ENCODE measurements at regions not wholly inside any gene's neighbourhood (a gene's known extent, or its start where the extent isn't known, plus 50 kb on each side); places are given as distances from the start of the nearest gene placed in this dataset.

DNA sequence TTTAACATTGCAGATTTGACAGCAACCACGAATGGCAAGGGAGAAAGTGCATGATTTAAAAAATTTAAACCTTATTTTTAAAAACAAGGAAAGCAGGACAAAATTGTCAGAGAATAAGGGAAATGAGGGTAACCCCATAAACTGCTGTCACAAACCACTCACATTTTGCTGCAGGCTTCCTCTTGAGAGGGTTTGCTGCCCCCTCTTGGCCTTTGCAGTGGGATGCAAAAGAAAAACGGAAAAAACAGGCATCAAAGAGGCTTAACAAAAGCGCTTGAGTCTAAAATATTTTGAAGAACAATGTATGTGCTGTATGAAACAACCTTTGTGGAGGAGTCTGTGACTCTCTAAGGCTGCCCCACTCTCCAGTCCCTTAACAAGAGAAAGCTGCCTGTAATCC, 91.6 kb downstream of the TMX3 start:
- ATAC-seq (peak; percentile 63), DNase-seq (ENCODE audit: low spot score) (no peak)
- intact Hi-C loops (cut with DNase I) = no loop called here

DNA sequence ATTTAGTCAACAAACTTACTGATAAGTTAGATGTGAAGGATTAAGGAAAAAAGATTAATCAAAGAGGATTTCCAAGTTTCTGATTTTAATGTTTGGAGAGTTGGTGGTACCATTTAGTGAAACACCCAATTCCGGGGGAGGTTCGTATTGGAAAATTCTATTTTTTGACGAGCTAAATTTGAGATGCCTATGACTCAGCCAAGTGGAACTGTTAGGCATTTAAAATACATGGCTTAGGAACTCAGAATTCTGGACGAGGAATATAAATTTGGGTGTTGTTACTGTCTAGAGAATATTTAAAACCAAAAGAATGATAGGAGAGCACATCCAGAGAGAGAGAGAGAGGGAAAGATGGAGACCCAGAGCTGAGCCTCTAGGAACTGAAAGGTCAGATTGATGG, 103.6 kb downstream of the TMX3 start:
- DNase-seq (ENCODE audit: low spot score) (no peak), ATAC-seq (no peak)
- intact Hi-C loops (cut with DNase I) = no loop called here

DNA sequence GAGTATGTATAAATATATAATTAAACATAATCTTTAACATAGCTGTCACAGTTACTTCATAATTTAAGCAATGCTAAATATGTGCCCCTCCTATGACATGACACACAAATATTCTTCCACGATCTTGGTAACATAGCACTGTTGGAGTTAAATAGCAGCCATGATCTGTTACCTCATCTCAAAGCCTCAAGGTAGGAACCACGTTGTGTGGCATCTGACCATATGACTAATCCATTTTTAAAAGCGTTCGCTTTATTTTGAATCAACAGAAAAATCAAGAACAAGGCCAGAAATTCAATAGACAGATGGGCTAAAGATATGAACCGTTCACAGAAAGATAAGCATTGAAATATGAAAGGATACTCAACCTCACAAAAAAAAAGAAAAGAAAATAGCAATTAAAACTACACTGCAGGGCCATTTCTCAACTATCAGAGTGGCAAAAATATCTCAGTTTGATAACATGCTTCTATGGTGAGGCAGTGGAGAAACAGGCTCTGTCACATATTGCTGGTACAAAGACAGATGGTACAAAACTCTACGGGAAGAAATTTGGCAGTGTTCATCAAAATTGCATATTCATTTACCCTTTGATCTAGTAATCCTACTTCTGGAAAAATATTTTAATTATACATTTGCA, 105.9 kb downstream of the TMX3 start:
- DNase-seq (ENCODE audit: low spot score) (no peak), ATAC-seq (no peak)
- intact Hi-C loops (cut with DNase I) = no loop called here

DNA sequence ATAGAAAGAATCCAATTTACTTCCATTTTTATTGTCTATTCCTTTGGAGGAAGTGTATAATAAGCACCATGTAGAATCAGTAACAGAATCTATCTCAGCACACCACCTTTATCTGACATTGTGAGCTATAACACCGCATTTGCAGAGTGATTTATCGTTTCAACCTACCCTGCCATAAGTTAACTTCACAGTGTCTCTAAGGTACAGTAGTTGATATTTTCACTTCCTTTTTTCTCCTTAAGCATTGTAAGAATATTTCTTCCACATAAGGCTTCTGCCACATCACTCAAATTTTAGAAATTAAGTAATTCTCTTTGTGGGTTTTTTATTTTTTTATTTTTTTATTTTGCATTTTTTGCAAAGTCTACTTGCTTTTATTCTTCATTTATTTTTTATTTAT, 107.1 kb downstream of the TMX3 start:
- no peak for ATAC-seq
- DNase-seq (ENCODE audit: low spot score) = no peak
- intact Hi-C loops (cut with DNase I) = no loop called here

DNA sequence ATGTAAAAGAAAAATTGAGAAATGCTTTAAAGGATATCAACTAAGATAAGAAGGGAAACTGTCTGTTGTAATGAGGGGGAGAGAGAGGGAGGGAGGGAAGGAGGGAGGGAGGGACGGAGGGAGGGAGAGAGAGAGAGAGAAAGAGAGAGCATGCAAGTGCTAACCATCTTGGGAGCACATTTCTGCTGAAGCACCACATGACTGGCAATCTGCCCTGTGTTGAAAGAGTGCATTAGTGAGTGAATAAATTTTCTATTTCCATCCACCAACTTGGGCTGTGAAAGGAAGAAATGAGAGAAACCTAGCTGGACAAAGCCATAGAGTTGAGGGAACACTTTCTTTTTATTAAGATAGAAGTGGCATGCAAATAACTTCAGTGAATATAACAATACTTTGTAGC, 110.7 kb downstream of the TMX3 start:
- DNase-seq (ENCODE audit: low spot score) (no peak), ATAC-seq (no peak)
- intact Hi-C loops (cut with DNase I) = no loop called here

DNA sequence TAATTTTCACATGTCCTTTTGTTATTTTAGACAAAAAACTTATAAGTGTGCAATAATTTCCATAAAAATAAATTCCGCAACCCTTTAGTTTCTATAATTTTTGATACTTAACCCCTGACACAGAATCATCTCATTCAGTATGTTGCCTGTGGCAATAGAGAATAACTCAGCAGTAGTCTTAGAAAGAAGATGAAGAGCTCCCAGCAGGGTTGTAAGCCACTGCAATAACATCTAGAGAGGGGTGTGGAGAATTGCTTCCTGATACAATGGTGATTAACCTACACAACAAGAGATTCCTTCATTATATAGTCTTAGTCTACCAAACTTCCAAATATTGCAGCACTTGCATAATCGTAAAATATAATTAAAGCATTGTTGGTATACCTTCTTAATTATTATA, 118.9 kb downstream of the TMX3 start:
- intact Hi-C loops (cut with DNase I) = no loop called here
- ATAC-seq = no peak

DNA sequence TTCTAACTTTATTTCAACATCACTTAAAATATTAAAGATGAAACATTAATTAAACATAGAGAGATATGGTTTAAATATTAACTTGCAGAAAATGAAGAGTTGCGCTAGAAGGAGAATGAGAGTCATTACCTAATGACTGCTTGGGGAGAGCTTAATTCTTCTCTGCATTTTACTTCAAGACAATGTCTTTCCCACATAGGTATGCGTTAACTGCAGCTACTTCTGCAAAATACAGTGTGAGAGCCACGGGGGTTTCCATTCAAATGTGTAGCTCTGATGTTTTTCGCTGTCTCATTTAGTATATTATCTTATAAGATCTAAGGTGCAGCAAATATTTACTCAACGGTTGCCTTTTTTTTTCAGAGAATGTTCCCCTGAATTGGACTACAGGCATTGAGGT, 126.7 kb downstream of the TMX3 start:
- no peak for DNase-seq (ENCODE audit: low spot score)
- intact Hi-C loops (cut with DNase I) = no loop called here
- no peak for ATAC-seq

More for the DNA sequence above, 118.9 kb downstream of the TMX3 start:
- no peak for DNase-seq (ENCODE audit: low spot score)

DNA sequence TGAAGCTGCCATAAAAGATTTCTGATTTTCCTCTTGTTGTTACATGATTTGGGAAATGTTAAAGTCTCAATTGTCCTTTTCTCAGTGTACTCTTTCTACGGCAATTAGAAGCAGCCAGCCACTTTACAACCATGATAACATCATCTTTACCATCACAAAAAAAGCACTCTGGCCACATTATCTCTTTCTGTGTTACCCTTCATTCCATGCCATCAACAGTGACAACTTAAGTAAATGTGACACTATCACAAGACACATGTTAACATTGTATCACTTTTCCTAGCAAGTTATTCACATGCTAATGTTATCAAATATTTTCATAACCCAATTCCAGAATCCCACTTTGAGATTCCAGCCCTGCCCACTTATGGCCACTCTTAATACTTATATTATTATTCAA, 131.2 kb downstream of the TMX3 start:
- no peak for DNase-seq (ENCODE audit: low spot score)
- no peak for ATAC-seq
- intact Hi-C loops (cut with DNase I) = no loop called here

DNA sequence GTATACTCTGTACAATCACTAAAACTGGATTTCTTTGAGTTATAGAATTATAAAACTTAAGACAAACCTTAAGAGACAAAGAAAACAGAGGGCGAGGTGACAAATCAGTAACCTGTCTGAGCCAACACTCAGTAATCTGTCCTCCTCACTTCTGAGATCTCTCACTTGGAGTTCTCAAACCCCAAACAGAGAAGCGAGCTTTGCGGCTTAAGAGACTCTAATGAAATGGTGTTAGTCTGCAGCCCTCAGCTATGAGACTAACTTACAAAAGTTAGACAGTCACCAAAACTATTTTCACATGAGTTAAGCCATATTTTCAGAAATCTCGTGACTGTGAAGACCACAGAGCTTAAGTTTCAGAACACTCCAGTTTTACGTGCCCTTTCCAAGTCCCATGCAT, 140.6 kb downstream of the TMX3 start:
- ATAC-seq (no peak), DNase-seq (ENCODE audit: low spot score) (no peak)
- intact Hi-C loops (cut with DNase I) = no loop called here

DNA sequence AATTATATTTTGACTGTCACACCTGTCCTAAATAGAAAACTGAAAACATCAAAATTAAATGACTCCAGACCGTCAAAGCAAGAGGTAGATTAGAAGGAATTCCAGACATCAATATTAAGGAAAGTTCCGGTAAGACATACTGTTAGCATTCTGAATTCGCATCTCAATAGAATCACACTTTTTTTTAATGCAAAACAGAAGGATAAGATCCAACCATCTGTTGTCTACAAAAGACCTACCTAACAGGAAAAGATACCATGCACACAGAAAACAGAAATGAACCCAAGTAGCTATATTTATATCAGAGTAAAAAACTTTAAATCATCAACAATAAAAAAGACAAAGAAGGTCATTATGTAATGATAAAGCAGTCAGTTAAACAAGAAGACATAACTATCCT, 145.0 kb downstream of the TMX3 start:
- DNase-seq (ENCODE audit: low spot score) = no peak

DNA sequence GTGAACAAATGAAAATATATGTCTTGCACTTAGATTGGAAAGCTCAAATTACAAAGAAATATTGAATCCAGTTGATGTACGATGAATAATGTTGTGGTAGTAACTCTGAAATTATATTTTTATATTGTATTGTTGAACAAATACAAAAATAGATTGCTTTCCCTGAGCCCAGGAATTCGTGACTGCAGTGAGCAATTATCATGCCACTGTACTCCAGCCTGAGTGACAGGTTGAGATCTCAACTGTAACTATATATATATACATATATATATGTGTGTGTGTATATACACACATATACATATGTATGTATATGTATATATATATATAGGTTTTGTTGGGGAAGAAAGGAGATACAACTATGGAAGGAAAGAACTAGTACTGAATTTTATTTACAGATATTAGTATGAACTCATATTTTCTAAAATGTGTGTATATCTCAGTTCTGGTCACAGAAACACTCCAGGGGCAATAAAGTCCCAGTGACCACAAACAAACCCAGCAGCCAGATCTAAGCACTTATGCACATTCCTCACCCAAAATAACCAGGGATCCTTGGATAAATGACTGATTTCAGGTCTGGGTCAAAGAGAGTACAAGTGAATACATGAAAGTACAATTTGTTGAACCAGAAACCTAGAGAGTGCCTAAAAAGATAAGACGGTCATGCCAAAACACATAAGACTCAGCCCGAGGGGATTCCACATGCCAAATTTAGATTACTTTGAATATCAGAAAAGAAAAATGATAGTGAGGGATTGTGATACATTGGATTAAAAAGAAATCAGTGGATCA, 146.3 kb downstream of the TMX3 start:
- DNase-seq (ENCODE audit: low spot score) = no peak
- intact Hi-C loops (cut with DNase I) = no loop called here
- no peak for ATAC-seq

More for the DNA sequence above, 145.0 kb downstream of the TMX3 start:
- ATAC-seq = no peak
- intact Hi-C loops (cut with DNase I) = no loop called here

DNA sequence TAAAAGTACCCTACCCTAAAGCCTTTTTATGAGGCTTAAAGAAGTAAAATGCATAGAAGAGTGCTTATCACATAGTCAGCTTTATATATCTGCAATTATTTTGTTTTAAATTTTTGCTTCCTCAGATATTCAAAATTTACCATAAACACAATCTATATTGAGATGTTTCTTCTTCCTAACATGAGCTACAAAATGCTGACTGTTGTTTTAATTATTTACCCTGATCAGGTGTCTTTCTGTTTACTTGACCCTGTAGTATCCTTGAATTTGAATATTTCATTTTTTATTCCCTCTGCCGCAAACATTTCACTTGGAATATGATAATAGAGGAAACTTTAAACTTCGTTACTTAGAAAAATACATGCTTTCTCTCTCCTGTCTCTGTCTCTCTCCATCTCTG, 147.9 kb downstream of the TMX3 start:
- ATAC-seq (no peak), DNase-seq (ENCODE audit: low spot score) (no peak)
- intact Hi-C loops (cut with DNase I) = no loop called here

DNA sequence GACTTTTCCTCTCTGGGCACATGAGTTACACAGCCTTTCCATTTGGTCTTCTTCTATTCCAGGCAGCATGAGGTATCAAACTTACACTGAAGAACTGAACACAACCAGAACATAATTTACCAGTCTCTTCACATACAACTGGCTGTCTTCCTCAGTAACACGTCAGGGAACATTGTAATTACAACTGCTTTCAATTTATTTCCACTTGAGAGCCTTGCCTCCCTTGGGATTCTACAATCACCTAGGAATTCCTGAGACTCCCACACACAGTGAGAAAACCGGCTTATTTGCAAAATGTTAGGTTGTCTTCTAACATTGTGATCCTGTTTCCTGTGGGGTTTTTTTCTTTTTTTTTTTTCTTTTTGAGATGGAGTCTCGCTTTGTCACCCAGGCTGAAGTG, 149.9 kb downstream of the TMX3 start:
- intact Hi-C loops (cut with DNase I) = loop anchor here (1.0 kb wide), 1 partner anchor 32 kb away; no protein-coding TSS in a partner anchor
- ATAC-seq (no peak), DNase-seq (ENCODE audit: low spot score) (no peak)

DNA sequence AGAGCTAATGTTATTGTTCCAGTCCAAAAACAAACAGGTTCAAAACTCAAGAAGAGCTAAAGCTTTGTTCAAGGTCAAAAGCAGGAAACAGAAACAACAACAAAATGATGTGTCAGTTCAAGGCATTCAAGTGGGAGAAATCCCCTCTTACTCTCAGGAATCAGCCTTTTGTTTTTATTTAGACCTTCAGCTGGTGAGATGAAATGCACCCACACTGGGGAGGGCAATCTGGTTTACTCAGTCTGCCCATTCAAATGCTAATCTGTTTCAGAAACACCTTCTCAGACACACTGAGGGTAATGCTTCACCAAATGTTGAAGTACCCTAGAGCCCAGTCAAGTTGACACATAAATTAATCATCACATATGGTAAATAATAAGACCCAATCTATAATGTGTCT, 150.6 kb downstream of the TMX3 start:
- intact Hi-C loops (cut with DNase I) = loop anchor here (1.0 kb wide), 1 partner anchor 31 kb away; no protein-coding TSS in a partner anchor
- no peak for ATAC-seq
- no peak for DNase-seq (ENCODE audit: low spot score)

DNA sequence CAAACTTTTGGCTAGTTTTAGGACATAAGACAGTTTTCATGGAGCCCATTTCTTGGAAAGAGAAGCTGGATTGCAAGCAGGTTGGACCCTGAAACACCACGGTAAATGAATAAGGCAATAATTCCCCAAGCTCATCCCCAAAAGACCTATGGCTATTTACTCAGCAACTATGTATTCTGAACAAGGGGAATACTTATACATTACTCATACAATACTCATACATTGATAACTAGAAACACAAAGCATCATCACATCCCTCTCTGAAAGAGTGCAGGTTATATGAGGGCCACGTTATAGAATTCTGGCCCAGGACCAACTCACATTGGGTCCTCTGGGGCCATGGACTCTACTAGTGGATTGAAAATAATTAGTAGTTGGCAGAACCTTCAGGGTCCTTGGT, 154.8 kb downstream of the TMX3 start:
- no peak for DNase-seq (ENCODE audit: low spot score)
- ATAC-seq = no peak
- intact Hi-C loops (cut with DNase I) = no loop called here

DNA sequence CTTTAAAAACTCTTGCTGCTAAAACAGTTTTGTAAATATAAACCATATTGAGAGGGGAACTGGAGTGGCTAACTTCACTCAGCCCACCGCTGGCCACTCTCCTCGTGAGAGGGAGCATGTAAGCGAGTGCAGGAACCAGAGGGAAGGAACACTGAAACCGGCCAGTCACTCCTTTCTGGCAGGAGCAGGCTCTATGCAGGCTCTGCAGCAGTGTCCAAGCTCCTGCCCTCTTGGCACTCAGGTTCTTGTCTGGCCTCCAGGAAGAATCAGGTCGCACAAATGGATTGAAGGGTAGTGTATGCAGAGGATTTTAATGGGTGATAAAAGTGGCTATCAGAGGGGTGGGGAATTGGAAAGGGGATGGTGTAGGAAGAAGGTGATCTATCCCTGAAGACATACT, 157.7 kb downstream of the TMX3 start:
- ATAC-seq (no peak), DNase-seq (ENCODE audit: low spot score) (no peak)
- intact Hi-C loops (cut with DNase I) = no loop called here

DNA sequence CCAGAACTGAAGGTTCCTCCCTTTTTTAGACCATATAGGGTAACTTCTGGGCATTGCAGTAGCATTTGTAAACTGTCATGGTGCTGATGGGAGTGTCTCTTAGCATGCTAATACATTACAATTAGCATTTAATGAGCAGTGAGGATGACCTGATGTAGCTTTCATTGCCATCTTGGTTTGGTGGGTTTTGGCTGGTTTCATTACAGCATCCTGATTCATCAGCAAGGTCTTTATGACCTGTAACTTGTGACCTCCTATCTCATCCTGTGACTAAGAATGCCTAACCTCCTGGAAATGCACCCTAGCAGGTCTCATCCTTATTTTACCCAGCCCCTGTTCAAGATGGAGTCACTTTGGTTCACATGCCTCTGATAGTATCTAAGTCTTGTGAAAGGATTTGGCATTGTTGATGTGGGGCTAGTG, 159.0 kb downstream of the TMX3 start:
- ATAC-seq (no peak), DNase-seq (ENCODE audit: low spot score) (no peak)
- intact Hi-C loops (cut with DNase I) = no loop called here

DNA sequence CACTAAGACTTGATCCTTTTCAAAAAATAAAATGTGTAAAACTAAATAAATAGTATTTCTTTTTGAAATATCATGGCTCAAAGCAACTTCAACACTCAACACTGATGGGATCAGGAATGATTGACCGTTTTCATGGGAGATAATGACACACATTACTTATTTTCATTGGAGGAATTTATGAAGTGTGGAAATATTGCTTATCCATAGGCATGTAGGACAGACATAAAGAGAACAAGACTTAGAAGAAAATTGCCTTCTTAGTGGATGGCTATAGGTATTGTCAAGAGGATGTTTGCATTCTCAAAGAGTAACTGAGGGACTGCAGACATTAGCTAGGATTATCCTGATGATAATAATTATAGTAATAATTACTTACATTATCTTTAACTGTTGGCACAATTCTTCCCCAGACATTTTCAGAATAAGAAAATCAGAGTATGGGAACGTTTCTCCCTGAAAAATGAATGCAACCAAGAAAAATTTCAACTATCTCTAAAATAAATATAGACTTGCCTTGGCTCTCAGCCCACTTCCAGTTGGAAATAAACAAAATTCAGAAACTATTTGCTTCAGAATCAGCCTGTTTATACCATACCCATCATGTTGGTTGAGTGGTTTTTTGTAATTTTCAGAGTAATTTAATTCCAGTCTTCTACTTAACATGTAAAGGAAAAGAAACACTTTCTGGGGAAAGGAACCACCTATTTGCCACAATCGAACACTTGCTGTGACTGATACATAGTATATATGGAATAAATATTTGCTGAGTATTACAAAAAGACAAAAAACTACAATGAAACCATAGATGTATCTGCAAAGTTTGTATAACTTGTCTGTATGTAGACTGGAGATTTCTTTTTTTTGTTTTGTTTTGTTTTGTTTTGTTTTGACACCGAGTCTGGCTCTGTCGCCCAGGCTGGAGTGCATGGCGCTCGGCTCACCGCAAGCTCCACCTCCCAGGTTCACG, 165.7 kb downstream of the TMX3 start:
- ATAC-seq (no peak), DNase-seq (ENCODE audit: low spot score) (no peak)
- intact Hi-C loops (cut with DNase I) = no loop called here

DNA sequence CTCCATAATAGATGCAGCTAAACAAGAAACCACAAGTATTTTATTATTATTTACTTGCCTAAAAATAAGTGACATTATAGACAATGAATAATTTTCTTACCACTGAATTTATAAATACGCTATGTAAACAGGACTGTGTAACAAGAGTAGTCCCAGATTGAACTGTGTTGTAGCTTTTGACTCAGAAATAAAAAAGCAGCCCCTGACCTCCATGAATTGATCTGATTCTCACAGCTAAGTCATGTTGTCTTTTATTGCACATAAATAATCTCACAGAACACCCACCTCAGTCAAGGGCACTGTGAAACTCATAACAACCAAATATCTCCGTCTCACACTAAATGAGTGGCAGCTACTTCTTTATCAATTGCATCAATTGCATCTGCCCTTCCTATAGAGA, 171.6 kb downstream of the TMX3 start:
- ATAC-seq (no peak), DNase-seq (ENCODE audit: low spot score) (no peak)
- intact Hi-C loops (cut with DNase I) = no loop called here

DNA sequence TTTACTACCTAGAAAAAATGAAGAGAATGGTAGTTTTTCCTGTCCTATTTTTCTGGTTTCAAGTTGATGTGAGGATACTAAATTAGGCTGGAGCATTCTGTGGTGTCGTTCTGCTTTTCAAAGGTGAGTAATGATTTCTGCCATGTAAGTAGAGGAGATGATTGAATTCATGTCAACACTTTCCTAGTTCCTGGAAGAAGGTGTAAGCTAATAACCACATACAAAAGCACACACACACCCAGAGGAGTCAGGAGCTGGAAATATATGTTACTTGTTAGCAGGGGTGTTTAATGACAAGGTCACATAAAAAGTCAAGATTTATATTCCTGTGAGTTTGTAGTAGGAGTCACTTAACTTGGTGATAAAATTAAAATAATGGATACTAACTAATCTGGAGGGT, 172.1 kb downstream of the TMX3 start:
- no peak for ATAC-seq

More for the DNA sequence above, 172.1 kb downstream of the TMX3 start:
- no peak for DNase-seq (ENCODE audit: low spot score)
- intact Hi-C loops (cut with DNase I) = no loop called here
